NOMO-1 treated with dmso at 0.1 percent for 144 hours (cell line): ENCODE measurements at regions not wholly inside any gene's neighbourhood (a gene's known extent, or its start where the extent isn't known, plus 50 kb on each side); places are given as distances from the start of the nearest gene placed in this dataset.
"Not testable (repeated sequence)": the region's sequence is repeated elsewhere in the genome, so short reads cannot be mapped to it uniquely, and the experiment has no call there.

ENCODE experiments used
- DNase-seq: peaks from one replicate; lab custom pipeline; 2025; ENCODE audit not compliant: unreplicated experiment; lab: John Stamatoyannopoulos, UW

DNA sequence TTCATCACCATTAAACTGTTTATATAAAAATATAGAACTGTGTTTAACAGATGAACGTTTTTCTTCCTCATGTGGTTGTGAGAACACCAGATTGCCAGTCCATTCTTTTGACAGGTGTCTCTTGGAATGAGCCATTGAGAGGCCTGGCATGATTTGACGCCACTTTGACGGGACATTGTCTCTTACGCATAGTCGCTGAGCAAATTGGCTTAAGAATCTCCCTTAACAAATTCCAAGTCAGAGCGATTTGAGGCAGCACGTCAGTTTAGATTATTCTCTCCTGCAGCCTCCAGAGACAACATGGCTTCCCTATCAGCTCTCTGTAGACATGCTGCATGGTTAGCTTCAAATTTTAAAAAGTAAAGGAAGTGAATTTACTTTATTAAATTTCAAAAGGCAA is 510.7 kb upstream of the ACO1 start:
- no peak for DNase-seq

- no peak for DNase-seq
Measured at GRCh38 chr9:31894008-31894407, 490.4 kb upstream of the ACO1 start.

- no peak for DNase-seq
Measured at GRCh38 chr9:31908158-31908890, 476.1 kb upstream of the ACO1 start.

DNA sequence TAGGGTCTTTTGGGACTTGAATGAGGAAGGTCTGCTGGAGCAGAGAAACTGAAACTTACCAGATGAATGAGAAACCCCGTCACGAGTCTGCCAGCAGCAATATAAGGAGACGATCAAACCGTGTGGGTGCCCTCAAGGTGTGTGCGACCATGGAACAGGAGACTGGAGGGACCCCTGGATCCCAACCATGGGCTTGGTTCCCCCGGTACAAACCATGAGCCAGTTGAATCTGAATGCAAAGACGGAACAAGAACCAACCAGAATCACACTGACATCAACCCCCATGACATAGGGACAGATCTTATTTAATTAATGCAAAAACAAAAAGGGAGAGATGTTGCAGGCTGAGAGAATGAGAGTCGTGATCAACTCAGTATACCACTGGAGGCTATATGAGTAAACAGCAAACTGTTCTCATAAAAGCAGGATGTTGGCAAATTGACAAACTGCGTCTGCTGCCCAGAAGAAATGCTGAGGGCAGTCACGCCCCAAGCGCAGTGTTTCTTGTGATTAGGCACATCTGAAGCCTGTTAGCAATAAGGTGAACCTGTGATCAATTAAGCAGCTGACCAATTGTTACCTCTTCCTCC is 475.5 kb upstream of the ACO1 start:
- no peak for DNase-seq

GRCh38 chr9:31912636-31913035 is 471.8 kb upstream of the ACO1 start:
- no peak for DNase-seq

DNA sequence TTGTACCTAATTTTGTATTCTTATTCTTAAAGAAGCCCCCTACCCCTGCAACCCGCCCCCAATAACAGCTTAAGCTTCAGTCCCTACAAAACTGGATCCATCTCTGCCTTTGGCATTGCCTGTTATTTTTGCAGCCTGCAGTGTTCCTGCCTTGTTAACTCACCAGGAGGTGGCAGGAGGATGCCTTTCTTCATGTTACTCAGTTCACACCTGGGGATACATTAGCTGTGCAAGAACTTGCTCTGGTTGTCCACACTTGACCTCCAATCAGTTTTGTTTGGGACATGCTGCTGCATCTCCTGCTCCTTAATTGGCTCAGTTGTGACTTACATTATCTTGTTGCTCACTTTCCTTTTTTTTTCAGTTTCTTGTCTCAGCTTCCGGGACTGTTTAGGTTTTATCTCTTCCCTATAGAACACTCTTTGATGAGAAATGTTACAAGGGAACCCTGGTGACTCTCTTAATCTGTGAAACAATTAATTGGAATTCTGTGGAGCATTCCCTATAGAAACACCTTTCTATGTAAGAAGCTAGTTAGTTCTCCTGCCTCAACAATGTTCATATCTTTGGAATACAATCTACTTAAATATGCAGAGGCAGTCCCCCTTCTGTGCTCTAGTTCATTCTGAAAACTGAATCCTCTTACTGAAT is 467.7 kb upstream of the ACO1 start:
- no peak for DNase-seq

DNA sequence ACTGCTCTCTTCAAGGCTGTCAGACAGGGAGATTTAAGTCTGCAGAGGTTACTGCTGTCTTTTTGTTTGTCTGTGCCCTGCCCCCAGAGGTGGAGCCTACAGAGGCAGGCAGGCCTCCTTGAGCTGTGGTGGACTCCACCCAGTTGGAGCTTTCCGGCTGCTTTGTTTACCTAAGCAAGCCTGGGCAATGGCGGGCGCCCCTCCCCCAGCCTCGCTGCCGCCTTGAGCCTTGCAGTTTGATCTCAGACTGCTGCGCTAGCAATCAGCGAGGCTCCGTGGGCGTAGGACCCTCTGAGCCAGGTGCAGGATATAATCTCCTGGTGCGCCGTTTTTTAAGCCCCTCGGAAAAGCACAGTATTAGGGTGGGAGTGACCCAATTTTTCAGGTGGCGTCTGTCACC is 446.7 kb upstream of the ACO1 start:
- not testable (repeated sequence) for DNase-seq

DNA sequence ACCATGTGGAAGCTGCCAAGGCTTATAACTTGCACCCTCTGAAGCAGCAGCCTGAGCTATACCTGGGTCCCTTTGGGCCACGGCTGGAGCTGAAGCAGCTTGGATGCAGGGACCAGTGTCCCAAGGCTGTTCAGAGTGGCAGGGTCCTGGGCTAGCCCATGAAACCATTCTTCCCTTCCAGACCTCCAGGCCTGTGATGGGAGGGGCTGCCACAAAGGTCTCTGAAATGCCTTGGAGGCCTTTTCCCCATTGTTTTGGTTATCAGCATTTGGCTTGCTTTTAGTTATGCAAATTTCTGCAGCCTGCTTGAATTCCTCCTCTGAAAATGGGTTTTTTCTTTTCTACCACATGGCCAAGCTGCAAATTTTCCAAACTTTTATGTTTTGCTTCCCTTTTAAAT is 433.7 kb upstream of the ACO1 start:
- DNase-seq: no peak

GRCh38 chr9:31958572-31958971 is 425.9 kb upstream of the ACO1 start:
- no peak for DNase-seq

- DNase-seq: no peak
Measured at GRCh38 chr9:31969552-31969951, 414.9 kb upstream of the ACO1 start.

GRCh38 chr9:31983895-31984294 is 400.5 kb upstream of the ACO1 start:
- DNase-seq: no peak

DNA sequence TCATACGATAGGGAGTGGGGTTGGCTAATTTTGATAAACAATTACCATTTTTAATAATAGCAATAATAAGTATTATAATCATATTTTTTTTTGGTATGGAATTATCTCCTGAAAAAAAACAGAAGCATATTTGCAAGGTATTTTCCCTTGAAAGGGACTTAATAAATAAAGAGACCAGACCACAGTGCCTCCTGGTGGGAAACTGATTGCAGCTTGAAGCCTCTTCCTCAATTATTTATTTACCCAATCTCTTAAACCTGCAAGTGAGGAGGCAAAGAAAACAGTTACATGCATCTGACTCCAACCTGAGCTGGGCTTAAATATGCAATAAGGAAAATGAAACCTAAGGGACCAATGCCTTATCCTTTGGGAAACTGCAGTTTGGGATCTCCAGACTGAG is 388.1 kb upstream of the ACO1 start:
- DNase-seq: no peak

- no peak for DNase-seq
Measured at GRCh38 chr9:32004431-32005076, 379.9 kb upstream of the ACO1 start.

DNA sequence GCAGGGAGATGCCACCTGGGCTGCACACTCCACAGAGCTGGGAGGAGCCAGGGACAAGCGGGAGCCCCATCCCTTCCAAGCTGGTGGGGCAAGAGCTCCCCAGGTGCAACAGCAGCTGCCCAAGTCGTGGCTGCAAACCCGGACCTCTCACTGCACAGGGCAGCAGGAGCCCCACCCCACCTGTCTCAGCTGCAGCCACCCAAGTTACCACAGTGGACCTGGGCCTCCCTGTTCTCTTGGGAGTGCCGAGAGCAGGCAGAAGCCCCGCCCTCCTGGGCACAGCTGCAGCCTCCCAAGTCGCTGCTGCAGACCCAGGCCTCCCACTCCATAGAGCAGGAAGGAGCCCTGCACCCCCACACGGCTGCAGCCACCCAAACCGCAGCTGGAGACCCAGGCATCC is 374.1 kb upstream of the ACO1 start:
- no peak for DNase-seq

DNA sequence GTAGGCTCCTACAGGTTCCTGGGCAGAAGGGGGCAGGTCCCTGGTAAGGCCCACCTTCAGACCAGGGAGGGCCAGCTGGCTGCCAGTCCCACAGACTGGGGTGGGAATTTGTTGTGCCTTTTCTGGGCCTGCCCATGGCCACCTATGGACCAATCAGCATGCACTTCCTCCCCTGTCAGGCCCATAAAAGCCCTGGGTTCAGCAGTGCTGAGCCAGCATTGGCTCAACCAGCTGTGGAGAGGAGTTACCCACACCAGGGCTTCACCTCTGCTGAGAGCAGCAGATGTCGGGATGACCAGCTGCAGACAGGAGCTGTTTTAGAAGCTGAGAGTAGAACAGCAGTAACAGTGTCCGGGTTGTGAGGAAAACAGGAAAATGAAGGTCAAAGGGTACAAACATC is 373.4 kb upstream of the ACO1 start:
- no peak for DNase-seq

DNA sequence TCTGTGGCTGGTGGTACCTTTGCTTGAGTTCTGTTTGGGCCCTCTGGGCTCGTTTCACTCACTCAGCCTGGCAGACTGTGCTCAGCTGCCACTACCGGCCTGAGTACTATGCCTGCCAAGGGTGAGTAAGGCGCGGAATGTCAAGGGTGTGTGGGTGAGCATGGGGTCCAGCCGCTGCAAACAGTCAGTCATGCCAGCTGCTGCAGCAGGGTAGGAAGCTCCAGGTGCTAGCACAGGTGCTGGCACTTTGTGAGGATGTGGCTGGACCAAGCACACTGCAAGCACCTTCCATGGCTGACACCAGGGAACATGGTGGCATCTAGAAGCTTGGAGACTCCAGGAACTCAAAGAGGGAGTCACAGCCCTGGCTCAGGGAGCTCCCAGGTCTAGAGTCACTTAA is 368.6 kb upstream of the ACO1 start:
- DNase-seq: no peak

DNA sequence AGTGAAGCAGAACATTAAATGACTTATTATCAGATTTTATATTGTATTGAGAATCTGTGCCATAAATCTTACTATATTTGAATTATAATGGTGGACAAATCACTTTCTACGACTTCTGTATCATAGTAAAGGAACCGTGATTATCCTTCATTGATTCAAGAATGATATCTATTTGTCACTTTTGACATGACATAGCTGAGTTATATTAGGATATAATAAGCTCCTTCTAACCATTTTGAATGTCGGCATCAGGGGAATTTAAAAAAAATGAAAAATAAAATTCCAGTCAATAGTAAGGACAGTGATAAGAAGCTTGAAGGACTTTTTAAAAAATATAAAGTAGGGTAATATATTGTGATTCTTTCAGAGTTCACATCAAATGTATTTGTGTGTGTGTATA is 338.9 kb upstream of the ACO1 start:
- DNase-seq: no peak

DNA sequence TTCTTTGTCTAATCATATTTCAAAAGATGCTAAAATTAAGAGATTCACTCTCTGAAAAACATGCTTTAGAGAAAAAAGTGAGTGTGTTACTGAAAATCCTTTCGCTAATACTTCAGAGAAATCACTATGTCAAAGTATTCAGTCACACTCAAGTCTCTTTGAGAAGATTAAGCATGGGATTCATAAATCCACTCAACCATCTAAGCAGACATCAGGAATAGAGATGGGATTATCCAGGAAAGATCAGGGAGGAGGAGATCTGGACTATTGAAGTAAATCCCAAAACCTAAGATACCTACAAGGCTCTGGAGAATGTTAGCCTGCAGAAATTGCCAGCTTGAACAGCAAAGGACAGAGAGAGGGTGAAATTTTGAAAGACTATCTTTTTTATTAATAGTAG is 317.2 kb upstream of the ACO1 start:
- DNase-seq: no peak

GRCh38 chr9:32069169-32069813 is 315.2 kb upstream of the ACO1 start:
- no peak for DNase-seq

DNA sequence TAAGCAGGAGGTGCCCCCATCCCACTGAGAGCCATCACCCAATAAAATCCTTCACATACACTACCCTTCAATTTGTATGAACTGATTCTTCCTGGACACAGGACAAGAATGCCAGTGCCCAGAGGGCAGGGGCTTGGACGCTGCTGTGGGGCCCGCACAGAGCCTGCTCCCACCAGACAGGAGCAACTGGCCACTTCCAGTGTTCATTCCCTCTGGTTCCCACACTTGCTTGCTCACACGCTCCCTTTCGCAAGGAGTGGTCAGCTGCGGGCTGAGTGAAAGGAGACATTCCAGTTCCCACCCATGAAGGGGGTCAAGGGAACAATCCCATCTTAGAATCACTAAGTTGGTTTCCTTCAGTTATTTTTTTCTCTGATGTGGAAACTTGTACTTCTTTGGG is 314.5 kb upstream of the ACO1 start:
- no peak for DNase-seq

GRCh38 chr9:32072570-32072969 is 311.9 kb upstream of the ACO1 start:
- DNase-seq: no peak

GRCh38 chr9:32092031-32092430 is 292.4 kb upstream of the ACO1 start:
- no peak for DNase-seq
